H1 (cell line): ENCODE measurements at regions not wholly inside any gene's neighbourhood (a gene's known extent, or its start where the extent isn't known, plus 50 kb on each side); places are given as distances from the start of the nearest gene placed in this dataset.

ENCODE experiments used
- CTCF ChIA-PET: fragments of 300-600 bp; sonication (Branson Sonifier 250); formaldehyde crosslinking; loops from one replicate; lab custom pipeline; 2021; ENCODE audit not compliant: partially characterized antibody; lab: Charles Lee
- POLR2A ChIA-PET: fragments of 300-600 bp; sonication (Branson Sonifier 250); formaldehyde crosslinking; loops from one replicate; lab custom pipeline; 2021; ENCODE audit warnings: inconsistent platforms; ENCODE audit not compliant: partially characterized antibody; lab: Charles Lee
- DNase-seq, 2 experiments: peaks; one replicate each; pipeline versions ENCODE4 v3.0.0 to v3.0.0-alpha.2; 2010 to 2022; ENCODE audit warnings: low spot score in 2 of 2, low read depth in 1 of 2, mixed read lengths in 1 of 2
- FAIRE-seq: peaks from 2 replicates; lab custom pipeline; 2011; peaks lifted over from hg19 to GRCh38; lab: Jason Lieb, UNC
- H2AFZ ChIP-seq: 2 replicates; pipeline ENCODE4 v1.8.1; 2012; ENCODE audit warnings: low read length, inconsistent platforms
- H2AK5ac ChIP-seq: 2 replicates; pipeline ENCODE4 v1.6.1; 2013; ENCODE audit warnings: low read depth, low read length
- H2BK120ac ChIP-seq: replicated peaks from 2 replicates; pipeline ENCODE3; 2013; ENCODE audit warnings: low read depth, low read length, inconsistent platforms
- H2BK12ac ChIP-seq: 2 replicates; pipeline ENCODE4 v1.6.1; 2013; ENCODE audit warnings: low read depth, low read length
- H2BK15ac ChIP-seq: 2 replicates; pipeline ENCODE4 v1.6.1; 2013; ENCODE audit warnings: low read length
- H2BK20ac ChIP-seq: 2 replicates; pipeline ENCODE4 v1.6.1; 2013; ENCODE audit warnings: low read length
- H2BK5ac ChIP-seq: 2 replicates; pipeline ENCODE4 v1.6.1; 2013; ENCODE audit warnings: low read depth, low read length
- H3K14ac ChIP-seq: 2 replicates; pipeline ENCODE4 v1.6.1; 2013; ENCODE audit warnings: inconsistent platforms; ENCODE audit not compliant: insufficient read length
- H3K18ac ChIP-seq: 2 replicates; pipeline ENCODE4 v1.6.1; 2013; ENCODE audit warnings: low read length; ENCODE audit errors: extremely low read depth
- H3K23ac ChIP-seq: 2 replicates; pipeline ENCODE4 v1.6.1; 2013; ENCODE audit warnings: inconsistent platforms; ENCODE audit not compliant: insufficient read length
- H3K23me2 ChIP-seq: 2 replicates; pipeline ENCODE4 v1.6.1; 2013; ENCODE audit warnings: low read depth, low read length
- H3K27ac ChIP-seq: 2 replicates; pipeline ENCODE4 v1.6.1; 2011; ENCODE audit warnings: low read depth, low read length, inconsistent platforms
- H3K27me3 ChIP-seq, 4 experiments: replicated peaks in 1 of 4; 1 replicate in 1 of 4; 2 replicates in 3 of 4; pipeline versions ENCODE4 v1.6.1 to v1.8.1; 2011 to 2013; ENCODE audit warnings: low read length in 3 of 4, mild to moderate bottlenecking in 3 of 4, inconsistent platforms in 2 of 4, mixed read lengths in 2 of 4, moderate library complexity in 1 of 4; ENCODE audit not compliant: control insufficient read depth in 3 of 4, insufficient read depth in 3 of 4; ENCODE audit errors: extremely low read depth in 1 of 4
- H3K36me3 ChIP-seq, 4 experiments: 2 replicates each; pipeline versions ENCODE4 v1.6.1 to v1.8.1; 2011 to 2013; ENCODE audit warnings: mild to moderate bottlenecking in 4 of 4, low read length in 3 of 4, moderate library complexity in 2 of 4, control low read depth in 1 of 4, inconsistent platforms in 1 of 4; ENCODE audit not compliant: insufficient read depth in 4 of 4, control insufficient read depth in 2 of 4
- H3K4ac ChIP-seq: replicated peaks from 2 replicates; pipeline ENCODE3; 2013; ENCODE audit warnings: low read length, low read depth, mixed read lengths, inconsistent platforms; ENCODE audit not compliant: insufficient read length
- H3K4me1 ChIP-seq, 4 experiments: replicated peaks in 1 of 4; 1 replicate in 1 of 4; 2 replicates in 3 of 4; pipeline versions ENCODE4 v1.6.1 to v1.8.1; 2011 to 2013; ENCODE audit warnings: low read length in 3 of 4, inconsistent platforms in 2 of 4, mixed read lengths in 1 of 4; ENCODE audit not compliant: insufficient read depth in 4 of 4, control insufficient read depth in 3 of 4
- H3K4me2 ChIP-seq, 2 experiments: 2 replicates each; pipeline versions ENCODE4 v1.6.1 to v1.8.1; 2011 to 2013; ENCODE audit warnings: low read depth in 2 of 2, low read length in 2 of 2, control low read depth in 1 of 2, inconsistent platforms in 1 of 2, mild to moderate bottlenecking in 1 of 2; ENCODE audit not compliant: insufficient read depth in 1 of 2
- H3K4me3 ChIP-seq, 4 experiments: fragments of 200-600, 300-600 bp in 1 of 4; sonication (generic), shearing (Covaris generic), sonication (Bioruptor Twin) in 1 of 4; 2 replicates each; pipeline versions ENCODE4 v1.5.1 to v1.8.1; 2011 to 2016; ENCODE audit warnings: low read length in 4 of 4, low read depth in 3 of 4, control low read depth in 2 of 4, inconsistent platforms in 2 of 4, mild to moderate bottlenecking in 2 of 4, mixed read lengths in 1 of 4, moderate library complexity in 1 of 4; ENCODE audit not compliant: insufficient read depth in 2 of 4; ENCODE audit errors: extremely low read depth in 1 of 4
- H3K56ac ChIP-seq: replicated peaks from 2 replicates; pipeline ENCODE3; 2013; ENCODE audit warnings: low read depth, mild to moderate bottlenecking, mixed read lengths, low read length, inconsistent platforms; ENCODE audit not compliant: insufficient read length
- H3K79me1 ChIP-seq: 2 replicates; pipeline ENCODE4 v1.6.1; 2013; ENCODE audit warnings: low read depth, low read length, control low read depth
- H3K79me2 ChIP-seq, 2 experiments: 2 replicates each; pipeline versions ENCODE4 v1.6.1 to v1.8.1; 2012 to 2013; ENCODE audit warnings: low read length in 2 of 2, mild to moderate bottlenecking in 2 of 2, inconsistent platforms in 1 of 2; ENCODE audit not compliant: insufficient read depth in 2 of 2, control insufficient read depth in 1 of 2
- H3K9ac ChIP-seq, 4 experiments: replicated peaks in 1 of 4; 1 replicate in 1 of 4; 2 replicates in 3 of 4; pipeline versions ENCODE4 v1.6.1 to v1.8.1; 2011 to 2013; ENCODE audit warnings: low read depth in 3 of 4, low read length in 3 of 4, control low read depth in 2 of 4, mild to moderate bottlenecking in 2 of 4, moderate library complexity in 2 of 4, inconsistent platforms in 1 of 4; ENCODE audit errors: extremely low read depth in 1 of 4
- H3K9me3 ChIP-seq, 2 experiments: 2 replicates each; pipeline versions ENCODE4 v1.6.1 to v1.8.1; 2012 to 2013; ENCODE audit warnings: mild to moderate bottlenecking in 2 of 2, moderate library complexity in 2 of 2, control low read depth in 1 of 2, inconsistent platforms in 1 of 2, low read depth in 1 of 2, low read length in 1 of 2, mixed read lengths in 1 of 2; ENCODE audit not compliant: insufficient read depth in 2 of 2
- H4K20me1 ChIP-seq, 2 experiments: replicated peaks in 1 of 2; 2 replicates each; pipeline versions ENCODE3 to v1.8.1; 2011 to 2013; ENCODE audit warnings: inconsistent platforms in 2 of 2, low read length in 2 of 2, mild to moderate bottlenecking in 1 of 2; ENCODE audit not compliant: insufficient read depth in 2 of 2, control insufficient read depth in 1 of 2
- H4K5ac ChIP-seq: 2 replicates; pipeline ENCODE4 v1.6.1; 2013; ENCODE audit warnings: low read length, low read depth, mixed read lengths, inconsistent platforms; ENCODE audit not compliant: insufficient read length
- H4K8ac ChIP-seq: 2 replicates; pipeline ENCODE4 v1.8.0; 2013; ENCODE audit warnings: mild to moderate bottlenecking, moderate library complexity, low read length, inconsistent platforms; ENCODE audit not compliant: insufficient read depth; ENCODE audit errors: extremely low read depth
- H4K91ac ChIP-seq: replicated peaks from 2 replicates; pipeline ENCODE3; 2013; ENCODE audit warnings: low read length, mixed read lengths, inconsistent platforms; ENCODE audit not compliant: insufficient read length
- BACH1 ChIP-seq: IDR thresholded peaks from 2 replicates; pipeline ENCODE4 v1.6.1; 2012; ENCODE audit warnings: low read length, improper control_type of control experiment
- CTBP2 ChIP-seq: IDR thresholded peaks from 2 replicates; pipeline ENCODE4 v1.7.0; 2011; ENCODE audit warnings: borderline replicate concordance, mild to moderate bottlenecking, moderate library complexity, mixed read lengths, low read length; ENCODE audit not compliant: insufficient read depth, insufficient read length
- GABPA ChIP-seq: IDR thresholded peaks from 2 replicates; pipeline ENCODE4 v1.6.1; 2011; ENCODE audit warnings: mild to moderate bottlenecking, low read length, moderate library complexity, borderline replicate concordance; ENCODE audit not compliant: insufficient read depth
- HDAC2 ChIP-seq, 2 experiments: fragments of 300-600 bp in 1 of 2; sonication (generic) in 1 of 2; IDR thresholded peaks; 2 replicates each; pipeline ENCODE4 v1.6.1; 2011 to 2012; ENCODE audit warnings: low read depth in 2 of 2, low read length in 2 of 2, mild to moderate bottlenecking in 2 of 2, moderate library complexity in 2 of 2, borderline replicate concordance in 1 of 2, inconsistent platforms in 1 of 2
- HDAC6 ChIP-seq: IDR thresholded peaks from one replicate; pipeline ENCODE4 v1.7.1; 2012; ENCODE audit warnings: low read depth, mild to moderate bottlenecking, inconsistent platforms, low read length, moderate library complexity
- JUN ChIP-seq: IDR thresholded peaks from 2 replicates; pipeline ENCODE4 v1.6.1; 2011; ENCODE audit warnings: low read depth, mild to moderate bottlenecking, improper control_type of control experiment, low read length
- KDM5A ChIP-seq: fragments of 200-600 bp; IDR thresholded peaks from 2 replicates; pipeline ENCODE4 v1.7.1; 2012; ENCODE audit warnings: mild to moderate bottlenecking, low read length, inconsistent platforms, mixed read lengths
- MAFK ChIP-seq: IDR thresholded peaks from 2 replicates; pipeline ENCODE4 v1.6.1; 2012; ENCODE audit warnings: low read depth, mild to moderate bottlenecking, improper control_type of control experiment, low read length
- RFX5 ChIP-seq: IDR thresholded peaks from 2 replicates; pipeline ENCODE4 v1.6.1; 2011; ENCODE audit warnings: low read depth, low read length, improper control_type of control experiment, borderline replicate concordance
- RNF2 ChIP-seq: fragments of 200-900, 300-1000 bp; sonication (generic); IDR thresholded peaks from 2 replicates; pipeline ENCODE4 v1.7.1; 2016; ENCODE audit warnings: borderline replicate concordance, low read depth, mild to moderate bottlenecking, antibody characterized with exemption, low read length; ENCODE audit not compliant: poor library complexity, severe bottlenecking; ENCODE audit errors: missing control alignments
- SP1 ChIP-seq: IDR thresholded peaks from 2 replicates; pipeline ENCODE4 v1.6.1; 2011; ENCODE audit warnings: low read depth, low read length
- SRF ChIP-seq: IDR thresholded peaks from 2 replicates; pipeline ENCODE4 v1.6.1; 2011; ENCODE audit warnings: mild to moderate bottlenecking, low read depth, low read length, moderate library complexity
- TAF7 ChIP-seq: optimal IDR thresholded peaks from 2 replicates; pipeline ENCODE3; 2011; ENCODE audit warnings: low read depth, mild to moderate bottlenecking, inconsistent platforms, low read length, moderate library complexity, borderline replicate concordance
- ZNF274 ChIP-seq: IDR thresholded peaks from 2 replicates; pipeline ENCODE4 v1.7.0; 2012; ENCODE audit warnings: low read length, borderline replicate concordance; ENCODE audit errors: extremely low read depth
- WGBS, 2 experiments: shearing (Covaris generic) in 1 of 2; methylation state at CpG; one replicate each; pipeline versions ENCODE4 v1.1.6 to v1.1.7; 2013 to 2015; ENCODE audit warnings: low lambda C conversion rate in 2 of 2, mixed read lengths in 2 of 2, inconsistent platforms in 1 of 2, low coverage in 1 of 2, missing lambda C conversion rate in 1 of 2; ENCODE audit not compliant: insufficient replicate concordance in 2 of 2, insufficient coverage in 1 of 2, insufficient read length in 1 of 2; ENCODE audit errors: extremely low coverage in 1 of 2, missing lambda C conversion rate in 1 of 2; 5-methylcytosine and 5-hydroxymethylcytosine counted together

GRCh38 chr11:23496340-23496739, 636.1 kb upstream of the CCDC179 start:
- Histone ChIP-seq H2BK5ac (no peak overlapping the region), H3K4me3 (no peak overlapping the region), H3K23me2 (no peaks in the 10 kb centered on the region; the same call in 1 of the 2 replicates), H3K36me3 (no peaks in the 10 kb centered on the region), H3K4me1 (peaks cover 0 to 3% (median 0%) of the 10 kb centered on the region in 4 experiments; a peak in 2 of 7 replicates), H3K56ac (no peak overlapping the region), H3K14ac (no peak overlapping the region), H3K9ac (no peak overlapping the region), H3K4me2 (no peak overlapping the region), H2AK5ac (no peak overlapping the region), H3K79me1 (no peaks in the 10 kb centered on the region), H3K4ac (no peak overlapping the region), H2BK12ac (no peak overlapping the region), H3K27ac (no peak overlapping the region), H2AFZ (no peak overlapping the region), H3K27me3 (no peaks in the 10 kb centered on the region), H4K5ac (no peak overlapping the region), H2BK15ac (no peak overlapping the region), H2BK20ac (no peak overlapping the region), H4K20me1 (no peaks in the 10 kb centered on the region), H3K9me3 (no peaks in the 10 kb centered on the region; a peak in 1 of 4 replicates), H3K23ac (no peak overlapping the region), H3K18ac (no peak overlapping the region), H3K79me2 (no peaks in the 10 kb centered on the region), H4K8ac (no peak overlapping the region), H2BK120ac (no peak overlapping the region), H4K91ac (no peak overlapping the region)
- WGBS, 2 experiments = 81% methylated on average over 6 of the region's 6 CpGs; no CpG with 5 or more reads in 1 of the 2 experiments
- DNase-seq (no peak), FAIRE-seq (no peak)
- POLR2A ChIA-PET = no interaction called here
- CTCF ChIA-PET = interaction anchor here (0.7 kb wide), 1 partner anchor 175 kb away, joined by 3 read pairs; no protein-coding TSS in a partner anchor
- TF ChIP-seq RNF2 (no peak), GABPA (no peak), ZNF274 (no peak), SP1 (no peak), CTBP2 (no peak), KDM5A (no peak), MAFK (no peak), TAF7 (no peak), JUN (no peak), SRF (no peak), HDAC2 (IDR thresholded peaks at IDR 0.05; ENCODE audit: borderline replicate concordance in 1 of 2, low read depth in 2 of 2, low read length in 2 of 2) (no peak), RFX5 (no peak), HDAC6 (no peak), BACH1 (no peak)
